HFFc6 (cell line): ENCODE measurements at regions not wholly inside any gene's neighbourhood (a gene's known extent, or its start where the extent isn't known, plus 50 kb on each side); places are given as distances from the start of the nearest gene placed in this dataset.

Experiments used
- DNase-seq: peaks from one replicate; pipeline ENCODE4 v3.0.0-alpha.2; 2018
- H3K27ac Mint-ChIP-seq: 2 replicates; pipeline ENCODE4 v1.8.0; 2020; ENCODE audit warnings: mild to moderate bottlenecking, mixed read lengths
- H3K27me3 Mint-ChIP-seq: 2 replicates; pipeline ENCODE4 v1.8.0; 2021; ENCODE audit warnings: mild to moderate bottlenecking, moderate library complexity, mixed read lengths; ENCODE audit not compliant: insufficient read depth
- H3K36me3 Mint-ChIP-seq: 2 replicates; pipeline ENCODE4 v1.8.0; 2021; ENCODE audit warnings: low read depth, mixed read lengths
- H3K4me1 Mint-ChIP-seq: 2 replicates; pipeline ENCODE4 v1.8.0; 2020; ENCODE audit warnings: low read depth, mixed read lengths
- H3K4me3 Mint-ChIP-seq: 2 replicates; pipeline ENCODE4 v1.8.0; 2020; ENCODE audit warnings: mild to moderate bottlenecking, moderate library complexity, mixed read lengths
- H3K9me3 Mint-ChIP-seq: 2 replicates; pipeline ENCODE4 v1.8.0; 2020; ENCODE audit warnings: mild to moderate bottlenecking, mixed read lengths
- TF ChIP-seq, protein P1 (sequence below): fragments of 200-600 bp; sonication (generic); IDR thresholded peaks from 2 replicates; pipeline ENCODE4 v1.5.0; 2021; ENCODE audit warnings: antibody characterized with exemption, mild to moderate bottlenecking

DNA sequence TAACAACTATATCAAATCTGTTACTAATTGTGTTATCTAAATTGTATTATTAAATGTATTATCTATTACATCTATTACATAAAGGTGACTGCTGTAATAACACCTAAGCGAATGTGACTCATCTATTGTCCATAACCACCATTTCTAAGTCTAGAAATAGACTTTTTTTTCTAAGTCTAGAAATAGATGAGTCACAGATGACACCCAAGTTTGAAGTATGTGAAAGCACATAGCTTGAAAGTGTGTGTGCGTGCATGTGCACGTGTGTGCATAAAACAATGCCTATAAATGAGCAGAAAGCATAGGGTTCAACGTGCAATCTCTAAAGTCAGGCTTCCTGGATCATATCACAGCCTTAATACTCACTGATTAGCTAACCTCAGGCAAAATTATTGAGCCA, 451.3 kb upstream of the USP15 start:
- DNase-seq = no peak
- Mint-ChIP-seq H3K27ac (no peak overlapping the region), H3K4me1 (no peaks in the 10 kb centered on the region), H3K27me3 (no peaks in the 10 kb centered on the region), H3K4me3 (no peak overlapping the region), H3K36me3 (peaks cover 1% of the 10 kb centered on the region; the same call in 1 of the 2 replicates), H3K9me3 (peaks cover 36% of the 10 kb centered on the region)
- TF ChIP-seq, protein P1, sequence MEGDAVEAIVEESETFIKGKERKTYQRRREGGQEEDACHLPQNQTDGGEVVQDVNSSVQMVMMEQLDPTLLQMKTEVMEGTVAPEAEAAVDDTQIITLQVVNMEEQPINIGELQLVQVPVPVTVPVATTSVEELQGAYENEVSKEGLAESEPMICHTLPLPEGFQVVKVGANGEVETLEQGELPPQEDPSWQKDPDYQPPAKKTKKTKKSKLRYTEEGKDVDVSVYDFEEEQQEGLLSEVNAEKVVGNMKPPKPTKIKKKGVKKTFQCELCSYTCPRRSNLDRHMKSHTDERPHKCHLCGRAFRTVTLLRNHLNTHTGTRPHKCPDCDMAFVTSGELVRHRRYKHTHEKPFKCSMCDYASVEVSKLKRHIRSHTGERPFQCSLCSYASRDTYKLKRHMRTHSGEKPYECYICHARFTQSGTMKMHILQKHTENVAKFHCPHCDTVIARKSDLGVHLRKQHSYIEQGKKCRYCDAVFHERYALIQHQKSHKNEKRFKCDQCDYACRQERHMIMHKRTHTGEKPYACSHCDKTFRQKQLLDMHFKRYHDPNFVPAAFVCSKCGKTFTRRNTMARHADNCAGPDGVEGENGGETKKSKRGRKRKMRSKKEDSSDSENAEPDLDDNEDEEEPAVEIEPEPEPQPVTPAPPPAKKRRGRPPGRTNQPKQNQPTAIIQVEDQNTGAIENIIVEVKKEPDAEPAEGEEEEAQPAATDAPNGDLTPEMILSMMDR = no peak

DNA sequence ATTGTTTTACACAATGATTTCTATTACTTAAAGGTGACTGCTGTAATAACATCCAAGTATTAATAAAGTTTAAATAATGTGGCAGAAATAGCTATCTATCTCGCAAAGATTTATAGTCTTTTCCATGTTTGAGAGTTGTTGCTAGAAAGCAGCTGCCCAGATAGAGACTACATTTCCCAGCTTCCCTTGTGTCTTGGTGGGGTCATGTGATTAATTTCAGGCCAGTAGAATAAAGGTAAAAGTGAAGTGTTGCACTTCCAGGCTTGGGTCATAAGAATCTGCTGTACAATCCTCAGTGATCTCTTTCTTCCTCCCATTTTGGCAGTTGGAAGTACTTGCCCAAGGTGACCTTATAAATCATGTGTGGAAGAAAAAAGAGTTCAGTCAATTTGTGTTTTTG, 449.7 kb upstream of the USP15 start:
- Mint-ChIP-seq H3K9me3 (peaks cover 46% of the 10 kb centered on the region), H3K27ac (no peak overlapping the region), H3K4me1 (no peaks in the 10 kb centered on the region), H3K27me3 (no peaks in the 10 kb centered on the region), H3K4me3 (no peak overlapping the region), H3K36me3 (peaks cover 6% of the 10 kb centered on the region; the same call in 1 of the 2 replicates)
- TF ChIP-seq, protein P1 = no peak
- DNase-seq = no peak

DNA sequence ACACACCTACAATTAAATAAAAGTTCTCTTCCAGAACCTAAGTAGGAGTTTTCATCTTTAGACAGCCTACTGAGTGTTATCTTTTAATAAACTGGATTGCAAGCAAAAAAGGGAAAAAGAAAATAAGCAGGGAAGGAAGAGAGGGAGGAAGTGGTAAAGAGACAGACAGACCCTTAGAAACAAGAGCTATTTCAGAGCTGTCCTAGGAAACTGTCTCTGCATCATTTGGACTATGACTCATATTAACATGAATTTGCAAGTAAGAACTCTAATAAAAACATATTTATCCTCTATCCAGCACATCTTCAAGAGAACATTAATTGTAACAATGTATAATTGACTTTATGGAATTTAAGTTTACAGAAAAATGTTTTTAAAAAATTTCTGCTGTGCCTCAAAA, 438.8 kb upstream of the USP15 start:
- Mint-ChIP-seq H3K4me3 (no peak overlapping the region), H3K9me3 (peaks cover 32% of the 10 kb centered on the region), H3K36me3 (no peaks in the 10 kb centered on the region; the same call in 1 of the 2 replicates), H3K4me1 (no peaks in the 10 kb centered on the region), H3K27me3 (no peaks in the 10 kb centered on the region), H3K27ac (no peak overlapping the region)
- TF ChIP-seq, protein P1 = no peak
- no peak for DNase-seq

DNA sequence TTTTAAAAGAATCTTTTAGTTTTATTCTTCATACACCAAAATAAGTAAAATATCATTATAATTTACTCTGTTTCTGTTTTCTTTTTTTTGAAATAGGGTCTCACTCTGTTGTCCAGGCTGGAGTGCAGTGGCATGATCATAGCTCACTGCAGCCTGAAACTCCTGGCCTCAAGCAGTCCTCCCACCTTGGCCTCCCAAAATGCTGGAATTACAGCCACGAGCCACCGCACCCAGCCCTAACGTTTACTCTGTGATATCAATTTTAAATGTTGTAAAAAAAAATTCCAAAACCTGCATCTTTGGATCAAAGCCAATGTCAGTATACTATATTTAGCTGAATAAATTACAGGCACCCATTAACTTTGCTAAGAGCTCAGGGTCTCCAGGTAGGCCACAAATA, 437.1 kb upstream of the USP15 start:
- TF ChIP-seq, protein P1 = no peak
- no peaks in the 10 kb centered on the region; the same call in 1 of the 2 replicates for H3K36me3 Mint-ChIP-seq
- H3K27me3 Mint-ChIP-seq = no peaks in the 10 kb centered on the region
- DNase-seq = no peak
- H3K4me3 Mint-ChIP-seq = no peak overlapping the region
- no peak overlapping the region for H3K27ac Mint-ChIP-seq
- peaks cover 29% of the 10 kb centered on the region for H3K9me3 Mint-ChIP-seq
- no peaks in the 10 kb centered on the region for H3K4me1 Mint-ChIP-seq

DNA sequence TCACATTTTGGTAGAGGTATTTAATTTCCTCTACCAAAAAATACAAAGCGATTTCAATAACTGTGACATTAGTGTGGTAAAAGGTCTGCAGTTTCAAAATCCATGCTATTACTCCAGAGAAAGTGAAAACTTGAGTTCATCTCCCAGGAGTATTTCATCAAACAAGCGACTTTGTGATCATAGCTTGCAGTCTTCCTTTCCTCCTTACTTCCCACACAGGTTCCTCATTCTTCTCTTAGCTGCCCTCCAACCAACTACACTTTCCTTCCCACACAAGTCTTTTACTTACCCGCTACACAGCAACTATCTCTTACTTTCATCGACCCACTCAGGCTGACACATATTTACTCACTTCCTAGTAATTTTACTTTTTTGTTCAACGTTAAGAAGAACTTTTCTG, 413.4 kb upstream of the USP15 start:
- TF ChIP-seq, protein P1 = no peak
- no peak for DNase-seq
- H3K4me1 Mint-ChIP-seq = no peaks in the 10 kb centered on the region
- no peaks in the 10 kb centered on the region; the same call in 1 of the 2 replicates for H3K27me3 Mint-ChIP-seq
- peaks cover 4% of the 10 kb centered on the region for H3K9me3 Mint-ChIP-seq
- H3K4me3 Mint-ChIP-seq = no peak overlapping the region
- H3K36me3 Mint-ChIP-seq = no peaks in the 10 kb centered on the region
- no peak overlapping the region for H3K27ac Mint-ChIP-seq

DNA sequence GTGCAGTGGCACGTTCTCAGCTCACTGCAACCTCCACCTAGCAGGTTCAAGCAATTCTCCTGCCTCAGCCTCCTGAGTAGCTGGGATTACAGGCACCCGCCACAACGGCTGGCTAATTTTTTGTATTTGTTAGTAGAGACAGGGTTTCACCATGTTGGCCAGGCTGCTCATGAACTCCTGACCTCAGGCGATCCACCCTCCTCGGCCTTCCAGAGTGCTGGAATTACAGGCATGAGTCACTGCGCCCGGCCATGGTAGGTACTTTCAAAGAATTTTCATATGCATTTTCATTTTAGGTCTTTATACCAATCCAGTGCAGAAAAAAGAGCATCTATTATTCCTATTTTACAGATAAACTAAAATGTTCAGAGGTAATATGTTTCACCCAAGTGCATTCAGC, 411.3 kb upstream of the USP15 start:
- DNase-seq = no peak
- H3K4me1 Mint-ChIP-seq = no peaks in the 10 kb centered on the region
- H3K36me3 Mint-ChIP-seq = no peaks in the 10 kb centered on the region
- TF ChIP-seq, protein P1 = no peak
- H3K4me3 Mint-ChIP-seq = no peak overlapping the region
- H3K27ac Mint-ChIP-seq = no peak overlapping the region
- peaks cover 24% of the 10 kb centered on the region for H3K9me3 Mint-ChIP-seq
- no peaks in the 10 kb centered on the region; the same call in 1 of the 2 replicates for H3K27me3 Mint-ChIP-seq
